B cell (primary cell): ENCODE measurements at regions not wholly inside any gene's neighbourhood (a gene's known extent, or its start where the extent isn't known, plus 50 kb on each side); places are given as distances from the start of the nearest gene placed in this dataset.

ENCODE experiments used
- ATAC-seq: fragments of 200-7000 bp; cut with Tn5 transposase; one replicate; pipeline ENCODE4 v1.10.0; 2021; ENCODE audit warnings: low read depth, mild to moderate bottlenecking, moderate number of reproducible peaks, moderate library complexity
- CTCF ChIA-PET: fragments of 350-600 bp; sonication (Branson Sonifier 250); formaldehyde crosslinking; loops from one replicate; lab custom pipeline; 2021; ENCODE audit warnings: antibody characterized with exemption, inconsistent platforms; lab: Charles Lee
- POLR2A ChIA-PET: fragments of 350-600 bp; sonication (Branson Sonifier 250); formaldehyde crosslinking; loops from one replicate; lab custom pipeline; 2021; ENCODE audit warnings: antibody characterized with exemption; lab: Charles Lee
- DNase-seq: peaks from one replicate; pipeline ENCODE4 v3.0.0; 2013
- H2AFZ ChIP-seq: 2 replicates; pipeline ENCODE4 v1.6.1; 2012; ENCODE audit warnings: mild to moderate bottlenecking, low read depth, low read length; ENCODE audit not compliant: insufficient read depth, poor library complexity, severe bottlenecking
- H3K27ac ChIP-seq, 2 donors: 1 replicate in 1 of 2; 2 replicates in 1 of 2; pipeline ENCODE4 v1.5.1; 2012 to 2013; ENCODE audit warnings: low read length in 2 of 2, mild to moderate bottlenecking in 2 of 2, moderate library complexity in 1 of 2
- H3K27me3 ChIP-seq, 4 experiments: fragments of 200-600 bp in 1 of 4; sonication (generic) in 1 of 4; replicated peaks in 1 of 4; 1 replicate in 2 of 4; 2 replicates in 2 of 4; pipeline versions ENCODE4 v1.6.1 to v1.7.0; 2013 to 2016; ENCODE audit warnings: low read length in 3 of 4, mild to moderate bottlenecking in 2 of 4, mixed read lengths in 1 of 4, moderate library complexity in 1 of 4; ENCODE audit not compliant: insufficient read depth in 4 of 4, control insufficient read depth in 3 of 4; ENCODE audit errors: control extremely low read depth in 1 of 4
- H3K36me3 ChIP-seq, 2 experiments: replicated peaks in 1 of 2; 1 replicate in 1 of 2; 2 replicates in 1 of 2; pipeline versions ENCODE4 v1.6.1 to v1.7.1; 2013; ENCODE audit warnings: low read length in 1 of 2; ENCODE audit not compliant: insufficient read depth in 2 of 2, control insufficient read depth in 1 of 2; ENCODE audit errors: control extremely low read depth in 1 of 2, extremely low read depth in 1 of 2
- H3K4me1 ChIP-seq, 2 donors: fragments of 200-600 bp in 1 of 2; sonication (generic) in 1 of 2; 1 replicate in 1 of 2; 2 replicates in 1 of 2; pipeline versions ENCODE4 v1.5.1 to v1.6.1; 2013 to 2017; ENCODE audit warnings: low read length in 2 of 2; ENCODE audit not compliant: control insufficient read depth in 2 of 2, insufficient read depth in 2 of 2
- H3K4me2 ChIP-seq: replicated peaks from 2 replicates; pipeline ENCODE3; 2012; ENCODE audit warnings: mild to moderate bottlenecking, low read depth, low read length; ENCODE audit not compliant: poor library complexity, severe bottlenecking
- H3K4me3 ChIP-seq, 5 experiments: fragments of 200-600 bp in 1 of 5; sonication (generic) in 1 of 5; 1 replicate in 3 of 5; 2 replicates in 2 of 5; pipeline versions ENCODE4 v1.5.1 to v1.7.0; 2011 to 2016; ENCODE audit warnings: low read length in 4 of 5, mild to moderate bottlenecking in 4 of 5, low read depth in 2 of 5, control low read depth in 1 of 5, moderate library complexity in 1 of 5; ENCODE audit not compliant: insufficient read depth in 1 of 5; ENCODE audit errors: control extremely low read depth in 1 of 5, extremely low read depth in 1 of 5
- H3K79me2 ChIP-seq: fragments of 200-600 bp; sonication (generic); one replicate; pipeline ENCODE4 v1.6.0; 2016; ENCODE audit warnings: low read length; ENCODE audit not compliant: control insufficient read depth, insufficient read depth
- H3K9ac ChIP-seq: fragments of 200-600 bp; sonication (generic); 2 replicates; pipeline ENCODE4 v1.6.1; 2017; ENCODE audit warnings: mild to moderate bottlenecking, low read length, moderate library complexity
- H3K9me3 ChIP-seq, 3 donors: one replicate each; pipeline versions ENCODE4 v1.6.1 to v1.7.1; 2013; ENCODE audit warnings: low read length in 2 of 3; ENCODE audit not compliant: control insufficient read depth in 2 of 3, insufficient read depth in 1 of 3; ENCODE audit errors: control extremely low read depth in 1 of 3
- H4K20me1 ChIP-seq: 2 replicates; pipeline ENCODE4 v1.6.0; 2012; ENCODE audit warnings: mild to moderate bottlenecking, low read length; ENCODE audit not compliant: insufficient read depth, control insufficient read depth, poor library complexity, severe bottlenecking
- H3K27ac Mint-ChIP-seq: one replicate; pipeline ENCODE4 v1.8.0; 2021; ENCODE audit warnings: mixed read lengths
- H3K27me3 Mint-ChIP-seq: one replicate; pipeline ENCODE4 v1.8.0; 2021; ENCODE audit warnings: mixed read lengths
- H3K4me1 Mint-ChIP-seq: one replicate; pipeline ENCODE4 v1.8.0; 2021; ENCODE audit warnings: mixed read lengths
- H3K4me3 Mint-ChIP-seq: one replicate; pipeline ENCODE4 v1.8.0; 2021; ENCODE audit warnings: mixed read lengths
- H3K9me3 Mint-ChIP-seq: one replicate; pipeline ENCODE4 v1.8.0; 2022; ENCODE audit warnings: mixed read lengths; ENCODE audit not compliant: insufficient read depth
- EZH2 ChIP-seq: IDR thresholded peaks from 2 replicates; pipeline ENCODE4 v1.6.1; 2012; ENCODE audit warnings: borderline replicate concordance, low read depth, mild to moderate bottlenecking, moderate library complexity, low read length; ENCODE audit not compliant: insufficient read depth, poor library complexity, severe bottlenecking
- WGBS: methylation state at CpG from one replicate; pipeline ENCODE4 v1.1.5; 2013; ENCODE audit warnings: missing lambda C conversion rate; ENCODE audit not compliant: insufficient coverage; 5-methylcytosine and 5-hydroxymethylcytosine counted together
- intact Hi-C: fragments of 100-400 bp; cut with micrococcal nuclease; formaldehyde crosslinking; loops from one replicate; pipeline ENCODE4 v1.10.0; 2022
- TF ChIP-seq, protein P1 (sequence below): fragments of 200-600 bp; IDR thresholded peaks from one replicate; pipeline ENCODE4 v1.8.0; 2022; ENCODE audit warnings: antibody characterized with exemption, mild to moderate bottlenecking

DNA sequence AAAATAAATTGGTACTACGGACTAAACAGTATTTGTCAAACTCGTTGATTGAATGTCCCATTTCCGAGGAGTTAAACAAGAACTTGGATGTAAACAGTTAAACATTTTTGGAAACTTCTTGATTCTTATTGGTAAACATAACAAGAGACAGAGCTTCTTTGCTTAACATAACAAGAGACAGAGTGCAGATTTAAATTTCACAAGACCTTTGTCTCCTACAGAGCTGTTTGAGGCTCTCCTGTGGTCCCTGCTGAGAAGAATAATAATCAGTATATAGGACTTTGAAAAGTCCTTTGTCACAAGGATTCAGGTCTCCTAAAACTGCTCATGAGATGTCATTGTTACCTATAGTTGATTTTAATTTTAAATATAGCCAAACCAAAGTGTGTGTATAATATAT lies 170.6 kb upstream of the C21orf91 start:
- no peaks in the 10 kb centered on the region for H3K79me2 ChIP-seq
- no peak for DNase-seq
- no peak overlapping the region for H3K4me3 ChIP-seq
- Mint-ChIP-seq H3K27ac (no peak overlapping the region), H3K27me3 (no peaks in the 10 kb centered on the region), H3K4me3 (no peak overlapping the region), H3K9me3 (peaks cover 11% of the 10 kb centered on the region), H3K4me1 (no peaks in the 10 kb centered on the region)
- no peaks in the 10 kb centered on the region for H3K36me3 ChIP-seq
- ChIA-PET CTCF (no interaction called here), POLR2A (no interaction called here)
- ATAC-seq, result no peak
- H3K9me3 ChIP-seq, result peaks cover 0 to 12% (median 0%) of the 10 kb centered on the region in 3 donors
- H3K9ac ChIP-seq, result no peak overlapping the region
- no peak overlapping the region for H2AFZ ChIP-seq
- no peak for TF ChIP-seq EZH2
- TF ChIP-seq, protein P1, sequence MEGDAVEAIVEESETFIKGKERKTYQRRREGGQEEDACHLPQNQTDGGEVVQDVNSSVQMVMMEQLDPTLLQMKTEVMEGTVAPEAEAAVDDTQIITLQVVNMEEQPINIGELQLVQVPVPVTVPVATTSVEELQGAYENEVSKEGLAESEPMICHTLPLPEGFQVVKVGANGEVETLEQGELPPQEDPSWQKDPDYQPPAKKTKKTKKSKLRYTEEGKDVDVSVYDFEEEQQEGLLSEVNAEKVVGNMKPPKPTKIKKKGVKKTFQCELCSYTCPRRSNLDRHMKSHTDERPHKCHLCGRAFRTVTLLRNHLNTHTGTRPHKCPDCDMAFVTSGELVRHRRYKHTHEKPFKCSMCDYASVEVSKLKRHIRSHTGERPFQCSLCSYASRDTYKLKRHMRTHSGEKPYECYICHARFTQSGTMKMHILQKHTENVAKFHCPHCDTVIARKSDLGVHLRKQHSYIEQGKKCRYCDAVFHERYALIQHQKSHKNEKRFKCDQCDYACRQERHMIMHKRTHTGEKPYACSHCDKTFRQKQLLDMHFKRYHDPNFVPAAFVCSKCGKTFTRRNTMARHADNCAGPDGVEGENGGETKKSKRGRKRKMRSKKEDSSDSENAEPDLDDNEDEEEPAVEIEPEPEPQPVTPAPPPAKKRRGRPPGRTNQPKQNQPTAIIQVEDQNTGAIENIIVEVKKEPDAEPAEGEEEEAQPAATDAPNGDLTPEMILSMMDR, result no peak
- H4K20me1 ChIP-seq, result no peaks in the 10 kb centered on the region
- no peak overlapping the region for H3K4me2 ChIP-seq
- no peak overlapping the region for H3K27ac ChIP-seq
- WGBS, result 74% methylated on average over 2 of the region's 3 CpGs
- intact Hi-C loops, result no loop called here
- H3K27me3 ChIP-seq, result no peaks in the 10 kb centered on the region
- H3K4me1 ChIP-seq, result no peaks in the 10 kb centered on the region

DNA sequence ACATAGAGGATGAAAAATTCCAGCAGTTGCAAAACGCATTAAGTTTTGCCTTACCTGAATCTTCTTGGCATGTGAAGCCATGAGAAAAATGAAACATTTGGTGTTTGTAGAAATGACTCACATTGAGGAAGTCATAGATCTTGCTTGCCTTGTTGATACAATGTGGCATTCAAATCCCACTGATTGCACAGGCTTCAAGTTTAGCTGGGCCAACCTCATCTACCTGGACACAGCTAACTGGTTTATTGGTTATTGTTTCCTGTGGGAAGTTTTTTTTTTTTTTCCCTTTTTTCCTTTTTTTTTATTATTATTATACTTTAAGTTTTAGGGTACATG lies 168.9 kb upstream of the C21orf91 start:
- no peak overlapping the region for H3K27ac Mint-ChIP-seq
- no peak for TF ChIP-seq EZH2
- TF ChIP-seq, protein P1, result no peak
- ATAC-seq, result no peak
- H3K27ac ChIP-seq, result no peak overlapping the region
- intact Hi-C loops, result no loop called here
- CTCF ChIA-PET, result no interaction called here
- WGBS, result 100% methylated on average over 1 of the region's 1 CpG
- H3K27me3 ChIP-seq, result no peaks in the 10 kb centered on the region
- POLR2A ChIA-PET, result no interaction called here
- no peak overlapping the region for H3K4me2 ChIP-seq
- no peak for DNase-seq
- H3K27me3 Mint-ChIP-seq, result no peaks in the 10 kb centered on the region
- H3K9me3 ChIP-seq, result peaks cover 0 to 4% (median 0%) of the 10 kb centered on the region in 3 donors
- no peaks in the 10 kb centered on the region for H3K4me1 Mint-ChIP-seq
- peaks cover 5% of the 10 kb centered on the region for H3K9me3 Mint-ChIP-seq
- no peak overlapping the region for H3K4me3 ChIP-seq
- H3K4me3 Mint-ChIP-seq, result no peak overlapping the region
- no peak overlapping the region for H2AFZ ChIP-seq
- no peaks in the 10 kb centered on the region for H4K20me1 ChIP-seq
- H3K79me2 ChIP-seq, result no peaks in the 10 kb centered on the region
- no peak overlapping the region for H3K9ac ChIP-seq
- no peaks in the 10 kb centered on the region for H3K36me3 ChIP-seq
- no peaks in the 10 kb centered on the region for H3K4me1 ChIP-seq
